Parathyroid adenoma (tissue), 2 donors: ENCODE measurements at regions not wholly inside any gene's neighbourhood (a gene's known extent, or its start where the extent isn't known, plus 50 kb on each side); places are given as distances from the start of the nearest gene placed in this dataset.

ENCODE experiments used
- H2AFZ ChIP-seq: fragments of 300-600 bp; sonication (generic); one replicate; pipeline ENCODE4 v1.7.0; 2017; ENCODE audit warnings: antibody characterized with exemption, mild to moderate bottlenecking
- H3K27ac ChIP-seq: fragments of 300-600 bp; sonication (generic); one replicate; pipeline ENCODE4 v1.7.0; 2017
- H3K27me3 ChIP-seq: fragments of 300-600 bp; sonication (generic); one replicate; pipeline ENCODE4 v1.7.0; 2017; ENCODE audit warnings: low read length; ENCODE audit not compliant: control insufficient read depth, insufficient read depth
- H3K36me3 ChIP-seq: fragments of 300-600 bp; sonication (generic); one replicate; pipeline ENCODE4 v1.7.0; 2017; ENCODE audit warnings: low read length; ENCODE audit not compliant: control insufficient read depth, insufficient read depth
- H3K4me1 ChIP-seq: fragments of 300-600 bp; sonication (generic); one replicate; pipeline ENCODE4 v1.7.0; 2017; ENCODE audit warnings: control low read depth
- H3K4me2 ChIP-seq: fragments of 300-600 bp; sonication (generic); one replicate; pipeline ENCODE4 v1.7.0; 2017; ENCODE audit warnings: low read length
- H3K4me3 ChIP-seq: fragments of 300-600 bp; sonication (generic); one replicate; pipeline ENCODE4 v1.7.0; 2017; ENCODE audit warnings: low read depth, low read length
- H3K79me2 ChIP-seq: fragments of 300-600 bp; sonication (generic); one replicate; pipeline ENCODE4 v1.7.0; 2017; ENCODE audit warnings: control low read depth
- H3K9ac ChIP-seq: fragments of 300-600 bp; sonication (generic); one replicate; pipeline ENCODE4 v1.7.0; 2017; ENCODE audit warnings: mild to moderate bottlenecking
- H3K9me3 ChIP-seq: fragments of 300-600 bp; sonication (generic); one replicate; pipeline ENCODE4 v1.7.0; 2017; ENCODE audit warnings: low read length; ENCODE audit not compliant: control insufficient read depth
- CTCF ChIP-seq: fragments of 300-600 bp; sonication (generic); IDR thresholded peaks from one replicate; pipeline ENCODE4 v1.7.0; 2017; ENCODE audit warnings: antibody characterized with exemption, mild to moderate bottlenecking
- donor health status: primary hyperparathyroidism.

GRCh38 chr3:21185816-21186314 is 565.1 kb downstream of the ZNF385D start:
- Histone ChIP-seq H3K4me1 (no peaks in the 10 kb centered on the region), H3K79me2 (no peaks in the 10 kb centered on the region), H2AFZ (no peak overlapping the region), H3K4me3 (no peak overlapping the region), H3K36me3 (no peaks in the 10 kb centered on the region), H3K9ac (no peak overlapping the region), H3K9me3 (no peaks in the 10 kb centered on the region), H3K4me2 (no peak overlapping the region), H3K27ac (no peak overlapping the region), H3K27me3 (no peaks in the 10 kb centered on the region)
- TF ChIP-seq CTCF, result no peak

GRCh38 chr3:21174461-21174860 is 576.5 kb downstream of the ZNF385D start:
- TF ChIP-seq CTCF, result no peak
- Histone ChIP-seq H3K27ac (no peak overlapping the region), H3K36me3 (no peaks in the 10 kb centered on the region), H3K4me3 (no peak overlapping the region), H3K4me1 (no peaks in the 10 kb centered on the region), H2AFZ (no peak overlapping the region), H3K9ac (no peak overlapping the region), H3K79me2 (no peaks in the 10 kb centered on the region), H3K4me2 (no peak overlapping the region), H3K9me3 (no peaks in the 10 kb centered on the region), H3K27me3 (no peaks in the 10 kb centered on the region)

- no peak overlapping the region for H3K4me2 ChIP-seq
- no peak overlapping the region for H3K4me3 ChIP-seq
- TF ChIP-seq CTCF, result no peak
- H3K9ac ChIP-seq, result no peak overlapping the region
- H2AFZ ChIP-seq, result no peak overlapping the region
- no peaks in the 10 kb centered on the region for H3K27me3 ChIP-seq
- no peak overlapping the region for H3K27ac ChIP-seq
- H3K36me3 ChIP-seq, result no peaks in the 10 kb centered on the region
- no peaks in the 10 kb centered on the region for H3K9me3 ChIP-seq
- no peaks in the 10 kb centered on the region for H3K79me2 ChIP-seq
- no peaks in the 10 kb centered on the region for H3K4me1 ChIP-seq
These were observed 580.0 kb downstream of the ZNF385D start for GRCh38 chr3:21170964-21171363.

- no peak for TF ChIP-seq CTCF
- no peak overlapping the region for H3K27ac ChIP-seq
- H3K4me3 ChIP-seq, result no peak overlapping the region
These were observed 581.1 kb downstream of the ZNF385D start for GRCh38 chr3:21169948-21170347.

GRCh38 chr3:21168471-21168870 is 582.5 kb downstream of the ZNF385D start:
- no peak overlapping the region for H2AFZ ChIP-seq
- no peak overlapping the region for H3K4me2 ChIP-seq
- H3K79me2 ChIP-seq, result no peaks in the 10 kb centered on the region
- no peaks in the 10 kb centered on the region for H3K36me3 ChIP-seq
- TF ChIP-seq CTCF, result no peak
- no peak overlapping the region for H3K9ac ChIP-seq
- no peaks in the 10 kb centered on the region for H3K9me3 ChIP-seq
- H3K4me1 ChIP-seq, result no peaks in the 10 kb centered on the region
- H3K4me3 ChIP-seq, result no peak overlapping the region
- H3K27ac ChIP-seq, result no peak overlapping the region
- H3K27me3 ChIP-seq, result no peaks in the 10 kb centered on the region

More at GRCh38 chr3:21169948-21170347, 581.1 kb downstream of the ZNF385D start:
- Histone ChIP-seq H3K4me2 (no peak overlapping the region), H2AFZ (no peak overlapping the region), H3K79me2 (no peaks in the 10 kb centered on the region), H3K9me3 (no peaks in the 10 kb centered on the region), H3K27me3 (no peaks in the 10 kb centered on the region), H3K9ac (no peak overlapping the region), H3K36me3 (no peaks in the 10 kb centered on the region), H3K4me1 (no peaks in the 10 kb centered on the region)
